MCF 10A (cell line): ENCODE measurements at regions not wholly inside any gene's neighbourhood (a gene's known extent, or its start where the extent isn't known, plus 50 kb on each side); places are given as distances from the start of the nearest gene placed in this dataset.

Source experiments
- BruUV-seq: library from RNA; stranded (reverse); fragments of 400-500 nt; replicated peaks from 2 replicates; lab custom pipeline; 2021; lab: Mats Ljungman, UMichigan
- CTCF ChIA-PET: fragments of 300-600 bp; sonication (Branson Sonifier 250); formaldehyde crosslinking; extraction: SDS; loops from one replicate; lab custom pipeline; 2021; ENCODE audit warnings: antibody characterized with exemption, inconsistent platforms; lab: Yijun Ruan, JAX
- POLR2A ChIA-PET: fragments of 300-600, 350-650 bp; sonication (Branson Sonifier 250); formaldehyde crosslinking; extraction: SDS; loops from one replicate; lab custom pipeline; 2020; ENCODE audit warnings: antibody characterized with exemption, inconsistent platforms; lab: Yijun Ruan, JAX
- DNase-seq: peaks from one replicate; pipeline ENCODE4 v3.0.0-alpha.2; 2018; ENCODE audit not compliant: unreplicated experiment
- H3K27ac Mint-ChIP-seq: one replicate; pipeline ENCODE4 v1.8.0; 2022; ENCODE audit warnings: mild to moderate bottlenecking, low read depth, mixed read lengths; ENCODE audit not compliant: unreplicated experiment
- H3K27me3 Mint-ChIP-seq: one replicate; pipeline ENCODE4 v1.8.0; 2022; ENCODE audit warnings: mixed read lengths; ENCODE audit not compliant: insufficient read depth, unreplicated experiment
- H3K36me3 Mint-ChIP-seq: one replicate; pipeline ENCODE4 v1.8.0; 2022; ENCODE audit warnings: mild to moderate bottlenecking, moderate library complexity, mixed read lengths; ENCODE audit not compliant: insufficient read depth, unreplicated experiment
- H3K4me1 Mint-ChIP-seq: one replicate; pipeline ENCODE4 v1.8.0; 2022; ENCODE audit warnings: mixed read lengths; ENCODE audit not compliant: insufficient read depth, unreplicated experiment
- H3K4me3 Mint-ChIP-seq: one replicate; pipeline ENCODE4 v1.8.0; 2022; ENCODE audit warnings: mild to moderate bottlenecking, moderate library complexity, mixed read lengths; ENCODE audit not compliant: unreplicated experiment
- H3K9me3 Mint-ChIP-seq: one replicate; pipeline ENCODE4 v1.8.0; 2022; ENCODE audit warnings: mixed read lengths; ENCODE audit not compliant: unreplicated experiment
- CTCF ChIP-seq: fragments of 200-600 bp; IDR thresholded peaks from one replicate; pipeline ENCODE4 v1.8.0; 2022; ENCODE audit warnings: antibody characterized with exemption, mild to moderate bottlenecking; ENCODE audit not compliant: unreplicated experiment
- intact Hi-C: fragments of 100-400 bp; cut with micrococcal nuclease; formaldehyde crosslinking; loops from 2 replicates; pipeline ENCODE4 v1.14.1; 2022

- CTCF ChIA-PET: interaction anchor here (0.6 to 2.0 kb wide), 7 partner anchors 20 to 104 kb away, joined by 3 to 6 read pairs (median 4); no protein-coding TSS in a partner anchor
- no peaks in the 10 kb centered on the region for H3K27me3 Mint-ChIP-seq
- TF ChIP-seq CTCF: no peak
- DNase-seq: no peak
- H3K36me3 Mint-ChIP-seq: no peaks in the 10 kb centered on the region
- BruUV-seq: no TSS peak
- peaks cover 17% of the 10 kb centered on the region for H3K4me1 Mint-ChIP-seq
- no peak overlapping the region for H3K27ac Mint-ChIP-seq
- intact Hi-C loops: no loop called here
- H3K4me3 Mint-ChIP-seq: no peak overlapping the region
- POLR2A ChIA-PET: no interaction called here
- H3K9me3 Mint-ChIP-seq: no peaks in the 10 kb centered on the region
These were observed 121.5 kb upstream of the PRSS58 start for GRCh38 chr7:142379201-142379885.

DNA sequence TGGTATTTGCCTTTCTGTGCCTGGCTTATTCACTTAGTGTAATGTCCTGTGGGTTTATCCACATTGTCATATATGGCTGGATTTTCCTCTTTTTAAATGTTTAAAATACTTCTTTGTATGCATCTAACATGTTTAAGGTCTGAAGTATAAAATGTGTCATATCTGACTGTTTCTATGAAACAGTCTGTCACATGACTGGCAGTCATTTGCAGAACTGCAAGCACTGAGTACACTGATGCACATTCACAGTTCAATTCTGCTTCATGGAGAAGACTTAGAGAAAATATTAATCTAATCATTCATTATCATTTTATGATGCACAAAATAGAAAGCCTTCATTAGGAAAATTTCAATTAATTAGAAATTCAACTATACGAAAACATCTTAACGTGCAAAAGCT is 119.7 kb upstream of the PRSS58 start:
- Mint-ChIP-seq H3K9me3 (no peaks in the 10 kb centered on the region), H3K4me1 (peaks cover 8% of the 10 kb centered on the region), H3K27ac (no peak overlapping the region)

GRCh38 chr7:142376356-142376997 is 118.6 kb upstream of the PRSS58 start:
- POLR2A ChIA-PET: no interaction called here
- BruUV-seq: no TSS peak
- no peaks in the 10 kb centered on the region for H3K9me3 Mint-ChIP-seq
- no peak overlapping the region for H3K27ac Mint-ChIP-seq
- no peak for DNase-seq
- TF ChIP-seq CTCF: no peak
- no peaks in the 10 kb centered on the region for H3K36me3 Mint-ChIP-seq
- no peaks in the 10 kb centered on the region for H3K27me3 Mint-ChIP-seq
- H3K4me3 Mint-ChIP-seq: no peak overlapping the region
- intact Hi-C loops: no loop called here
- H3K4me1 Mint-ChIP-seq: peaks cover 8% of the 10 kb centered on the region
- CTCF ChIA-PET: interaction anchor here (0.7 to 4.5 kb wide), 5 partner anchors 7 to 141 kb away, joined by 3 to 26 read pairs (median 8); no protein-coding TSS in a partner anchor

More for the DNA sequence above, 119.7 kb upstream of the PRSS58 start:
- CTCF ChIA-PET: interaction anchor here (2.0 kb wide), 1 partner anchor 75 kb away, joined by 4 read pairs; no protein-coding TSS in a partner anchor
- H3K27me3 Mint-ChIP-seq: no peaks in the 10 kb centered on the region
- H3K36me3 Mint-ChIP-seq: no peaks in the 10 kb centered on the region
- intact Hi-C loops: no loop called here
- DNase-seq: no peak
- H3K4me3 Mint-ChIP-seq: no peak overlapping the region
- no TSS peak for BruUV-seq
- POLR2A ChIA-PET: no interaction called here
- no peak for TF ChIP-seq CTCF

GRCh38 chr7:142375710-142376313 is 118.0 kb upstream of the PRSS58 start:
- Mint-ChIP-seq H3K36me3 (no peaks in the 10 kb centered on the region), H3K9me3 (no peaks in the 10 kb centered on the region), H3K27me3 (no peaks in the 10 kb centered on the region), H3K4me1 (peaks cover 8% of the 10 kb centered on the region), H3K27ac (no peak overlapping the region), H3K4me3 (no peak overlapping the region)
- POLR2A ChIA-PET: interaction anchor here (1.6 kb wide), 1 partner anchor 14 kb away, joined by 6 read pairs; no protein-coding TSS in a partner anchor
- peak; percentile 18 for TF ChIP-seq CTCF
- intact Hi-C loops: no loop called here
- CTCF ChIA-PET: interaction anchor here (0.7 to 4.5 kb wide), 9 partner anchors 8 to 142 kb away, joined by 3 to 26 read pairs (median 5); no protein-coding TSS in a partner anchor
- BruUV-seq: no TSS peak
- DNase-seq: peak; percentile 47
